Head of caudate nucleus (tissue), 42 donors: ENCODE measurements at regions not wholly inside any gene's neighbourhood (a gene's known extent, or its start where the extent isn't known, plus 50 kb on each side); places are given as distances from the start of the nearest gene placed in this dataset.
A peak's percentile ranks its signal among the peaks of the same experiment; 100 is the strongest.

Experiments used
- DNase-seq, 42 donors: peaks; one replicate each; pipeline versions ENCODE4 v3.0.0 to v3.0.0-alpha.2; 2020 to 2021; ENCODE audit warnings: mixed read lengths in 7 of 42
- intact Hi-C: fragments of 100-400 bp; cut with DNase I; formaldehyde crosslinking; loops from one replicate; pipeline ENCODE4 v1.15.0; 2022

DNA sequence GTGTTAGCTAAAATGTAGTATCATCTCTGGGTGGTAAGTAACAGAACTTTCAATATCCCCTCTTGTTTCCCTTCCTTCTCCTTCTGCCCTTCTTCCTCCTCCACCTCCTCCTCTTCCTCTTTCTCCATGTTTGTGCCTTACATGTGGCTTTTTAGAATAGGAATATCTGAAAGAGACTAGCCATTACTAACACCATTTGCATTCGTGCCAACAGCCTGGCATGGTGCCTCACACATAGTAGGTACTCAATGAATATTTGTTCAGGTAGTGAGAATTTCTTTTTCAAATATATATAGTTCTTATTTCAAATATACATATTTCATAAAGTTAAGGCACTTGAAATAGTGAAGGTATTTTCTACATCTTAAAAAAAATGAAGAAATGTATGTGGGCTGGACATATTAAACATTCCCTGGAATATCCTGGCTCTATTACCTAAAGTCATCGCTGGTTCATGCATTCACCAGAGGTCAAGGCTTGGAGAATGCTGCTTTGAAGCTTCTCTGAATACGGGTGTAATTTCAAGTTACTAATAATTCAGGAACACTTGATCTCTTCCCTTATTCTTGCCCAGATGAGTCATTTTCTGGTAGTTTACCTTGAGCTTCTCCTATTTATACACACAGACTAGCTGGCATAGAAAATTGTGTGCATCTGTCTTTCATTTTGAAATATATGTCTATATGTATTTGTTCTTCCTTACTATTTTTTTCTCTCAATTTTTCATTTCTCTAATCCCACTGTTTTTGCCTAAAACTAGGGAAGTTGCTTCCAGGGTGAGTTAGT lies 319.4 kb downstream of the TGFB2 start:
- intact Hi-C loops, result no loop called here
- DNase-seq, result no peak

DNA sequence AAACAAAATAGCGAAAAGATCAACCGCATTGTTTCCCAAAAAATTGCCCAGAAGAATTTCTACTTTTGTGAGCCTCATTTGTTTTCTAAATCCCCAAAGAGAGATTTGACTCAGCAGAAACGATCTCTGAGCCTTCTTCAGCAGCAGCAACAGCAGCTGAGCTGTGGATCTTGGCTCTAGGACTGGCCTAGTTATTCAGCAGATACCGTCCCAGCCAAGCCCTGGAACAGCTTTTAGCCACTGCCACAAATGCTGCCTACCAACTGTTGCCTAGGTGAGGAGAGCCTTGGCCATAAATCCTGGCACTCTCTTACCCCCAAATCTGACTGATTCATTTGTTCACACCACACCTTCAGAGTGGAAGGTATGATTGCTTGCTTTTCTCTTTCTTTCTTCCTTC lies 320.1 kb downstream of the TGFB2 start:
- DNase-seq, result peak in 34 of 42 donors; percentile 3 to 83 (median 40)
- intact Hi-C loops, result no loop called here

- intact Hi-C loops, result no loop called here
- DNase-seq, result no peak
Measured at GRCh38 chr1:218666263-218666662, 321.1 kb downstream of the TGFB2 start.

- intact Hi-C loops, result no loop called here
Measured at GRCh38 chr1:218667781-218668516, 322.8 kb downstream of the TGFB2 start.

DNA sequence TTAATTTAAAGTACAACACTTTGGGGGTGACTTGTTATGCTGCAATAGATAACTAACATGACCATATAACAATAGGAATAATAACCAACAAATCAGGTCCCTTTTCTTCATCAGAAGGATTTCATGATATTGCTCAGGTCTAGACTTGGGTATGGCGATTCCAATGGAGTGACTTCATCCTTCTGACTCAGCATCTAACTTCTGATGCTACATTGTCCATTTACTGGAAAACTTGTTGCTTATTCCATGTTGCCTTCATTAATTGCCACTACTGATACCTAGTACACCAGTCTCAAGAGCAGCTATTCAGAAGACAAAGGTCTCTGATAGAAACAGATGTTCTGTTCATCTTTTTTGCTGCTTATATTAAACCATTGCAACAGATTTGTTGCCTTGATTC lies 324.3 kb downstream of the TGFB2 start:
- no peak for DNase-seq
- intact Hi-C loops, result no loop called here

More at GRCh38 chr1:218667781-218668516, 322.8 kb downstream of the TGFB2 start:
- no peak for DNase-seq

DNA sequence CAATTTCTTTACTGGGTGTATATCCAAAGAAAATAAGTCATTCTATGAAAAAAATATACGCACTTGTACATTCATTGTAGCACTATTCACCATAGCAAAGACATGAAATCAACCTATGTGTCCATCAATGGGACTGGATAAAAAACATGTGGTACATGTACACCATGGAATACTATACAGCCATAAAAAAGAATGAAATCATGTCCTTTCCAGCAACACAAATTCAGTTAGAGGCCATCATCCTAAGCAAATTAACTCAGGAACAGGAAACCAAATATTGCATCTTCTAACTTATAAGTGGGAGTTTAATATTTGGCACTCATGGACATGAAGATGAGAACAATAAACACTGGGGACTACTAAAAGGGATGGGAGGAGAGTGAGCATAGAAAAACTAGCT lies 325.7 kb downstream of the TGFB2 start:
- intact Hi-C loops, result no loop called here
- DNase-seq, result no peak

DNA sequence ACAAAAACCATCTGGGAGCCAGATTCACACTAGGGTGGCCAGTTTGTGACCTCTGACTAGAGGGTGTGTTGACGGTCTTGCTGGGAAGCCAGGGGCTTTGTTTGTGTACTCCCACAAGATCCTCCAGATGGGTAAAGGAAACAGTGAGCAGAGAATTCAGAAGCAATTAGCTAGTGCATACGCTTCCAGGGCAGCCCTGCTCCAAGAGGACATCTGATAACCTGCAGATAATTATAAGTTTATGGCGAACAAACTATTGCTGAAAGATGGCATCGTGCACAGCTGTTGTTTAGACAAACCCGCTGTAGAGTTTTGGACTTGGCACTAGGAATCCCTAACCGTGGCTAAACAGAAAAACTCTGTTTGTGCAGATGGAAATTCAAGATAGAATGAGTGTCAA lies 326.4 kb downstream of the TGFB2 start:
- intact Hi-C loops, result no loop called here
- DNase-seq, result no peak

DNA sequence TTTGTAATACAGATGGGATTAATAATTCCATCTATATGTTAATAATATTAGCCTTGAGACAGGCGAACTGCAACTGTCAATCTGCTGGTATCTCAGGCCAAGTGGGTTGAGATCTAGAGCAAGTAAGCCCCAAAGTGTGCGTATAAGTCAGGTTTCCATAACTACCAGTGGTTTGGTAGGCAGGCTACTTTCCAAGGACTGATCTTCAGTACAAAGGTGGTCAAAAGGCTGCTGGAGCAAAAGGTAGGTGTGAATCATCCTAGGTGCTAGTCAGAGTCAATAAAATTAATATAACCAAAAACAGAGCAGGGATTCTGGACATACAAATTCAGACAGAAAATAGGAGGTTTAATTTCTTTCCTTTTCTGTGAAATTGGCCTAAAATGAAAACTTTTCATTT lies 328.0 kb downstream of the TGFB2 start:
- intact Hi-C loops, result no loop called here
- DNase-seq, result no peak

GRCh38 chr1:218674280-218674773 lies 329.2 kb downstream of the TGFB2 start:
- no peak for DNase-seq
- intact Hi-C loops, result no loop called here

DNA sequence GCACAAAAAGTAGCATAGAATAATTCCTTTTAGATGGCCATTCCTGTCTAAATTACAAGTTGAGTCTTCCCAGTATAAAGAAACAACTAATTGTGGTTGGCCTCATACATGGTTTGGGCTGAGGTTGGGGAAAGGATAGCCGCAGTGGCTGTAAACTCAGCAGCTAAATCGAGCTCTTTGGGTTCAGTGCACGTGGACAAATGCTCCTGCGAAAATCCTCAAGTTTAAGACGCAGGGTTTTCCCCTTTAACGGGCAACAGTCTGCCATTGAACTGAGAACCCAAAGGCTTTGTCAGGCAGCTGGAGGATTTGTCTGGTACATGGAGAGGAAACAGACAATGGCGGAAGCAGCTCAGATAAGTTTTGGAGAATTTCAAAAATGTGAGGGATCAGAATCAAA lies 331.9 kb downstream of the TGFB2 start:
- DNase-seq, result no peak
- intact Hi-C loops, result no loop called here

DNA sequence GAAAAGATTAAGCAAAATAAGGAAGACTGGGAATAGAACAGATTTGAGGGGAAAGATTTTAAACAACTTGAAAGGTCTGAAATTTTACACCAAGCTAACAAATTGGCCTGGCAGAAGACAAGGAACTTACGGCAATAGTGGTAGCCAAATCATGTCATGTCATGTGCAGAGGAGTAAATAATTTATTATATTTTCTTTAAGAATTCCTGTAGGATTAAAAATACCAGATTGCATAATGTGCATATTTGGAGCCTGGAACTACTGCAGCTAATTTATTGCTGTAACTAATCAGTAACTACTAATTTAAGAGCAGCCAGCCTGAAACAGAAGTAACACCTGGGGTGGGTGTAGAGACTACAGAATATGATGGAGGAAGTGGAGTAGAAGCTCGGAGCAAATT lies 334.3 kb downstream of the TGFB2 start:
- DNase-seq, result no peak
- intact Hi-C loops, result no loop called here

- no peak for DNase-seq
- intact Hi-C loops, result no loop called here
Measured at GRCh38 chr1:218679988-218680748, 335.0 kb downstream of the TGFB2 start.

DNA sequence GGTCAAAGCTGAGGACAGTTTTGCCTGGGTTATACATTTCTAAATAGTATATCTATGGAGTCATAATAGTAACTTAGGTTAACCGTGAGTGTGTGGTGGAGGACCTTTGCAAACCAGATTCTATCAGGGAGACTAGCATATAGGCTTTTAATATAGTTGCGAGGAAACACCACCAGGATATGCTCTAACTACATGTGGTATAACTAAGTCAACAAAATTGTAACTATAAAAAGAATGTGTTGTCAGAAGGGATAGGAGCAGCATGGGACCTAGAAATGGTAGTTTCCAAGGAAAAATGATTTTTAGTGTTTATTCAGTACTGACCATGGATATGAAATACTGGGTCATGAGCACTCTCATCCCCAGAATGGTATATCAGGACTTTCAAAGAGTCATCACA lies 338.1 kb downstream of the TGFB2 start:
- DNase-seq, result no peak

DNA sequence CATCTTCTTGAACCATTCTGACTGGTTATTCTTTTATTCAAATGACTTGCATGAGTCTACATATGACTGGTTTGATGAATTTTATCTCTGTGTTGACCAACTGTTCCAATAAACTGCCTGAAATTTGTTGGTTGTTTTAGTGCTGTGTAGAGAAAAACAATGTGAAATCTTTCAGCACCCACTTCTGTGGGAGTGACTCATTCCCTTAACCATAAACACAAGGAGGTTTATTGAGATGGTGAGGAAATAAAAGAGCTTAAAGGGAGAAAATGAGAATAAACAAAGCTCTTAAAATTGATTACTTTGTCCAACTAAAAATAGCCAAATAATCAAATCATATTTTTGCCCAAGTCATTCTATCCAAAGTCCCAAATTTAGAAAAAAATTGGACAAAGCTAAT lies 341.1 kb downstream of the TGFB2 start:
- DNase-seq, result no peak
- intact Hi-C loops, result no loop called here

More for the DNA sequence above, 338.1 kb downstream of the TGFB2 start:
- intact Hi-C loops, result no loop called here

DNA sequence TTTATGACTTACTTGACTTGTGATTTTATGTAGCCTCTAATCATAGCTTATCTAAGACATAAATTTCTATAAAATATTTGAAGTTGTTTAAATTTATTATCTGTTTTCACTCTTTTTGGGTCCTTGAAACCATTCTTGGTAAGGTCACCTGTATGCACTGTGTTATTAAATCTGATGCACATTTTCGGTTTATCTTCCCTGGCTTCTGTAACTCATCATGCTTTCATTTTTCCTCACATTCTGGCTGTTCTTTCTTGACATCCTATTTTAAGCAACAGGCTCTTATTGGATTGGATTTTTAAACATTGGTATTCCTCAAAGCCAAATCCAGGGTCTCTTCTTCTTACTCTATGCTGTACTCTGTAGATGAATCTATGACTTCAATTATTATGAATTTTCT lies 341.6 kb downstream of the TGFB2 start:
- intact Hi-C loops, result no loop called here
- DNase-seq, result no peak

GRCh38 chr1:218692808-218693207 lies 347.7 kb downstream of the TGFB2 start:
- intact Hi-C loops, result no loop called here
- no peak for DNase-seq

GRCh38 chr1:218693599-218693998 lies 348.5 kb downstream of the TGFB2 start:
- intact Hi-C loops, result no loop called here
- no peak for DNase-seq

- DNase-seq, result no peak
- intact Hi-C loops, result no loop called here
Measured at GRCh38 chr1:218694085-218694484, 348.9 kb downstream of the TGFB2 start.

- intact Hi-C loops, result no loop called here
Measured at GRCh38 chr1:218694636-218695035, 349.5 kb downstream of the TGFB2 start.

DNA sequence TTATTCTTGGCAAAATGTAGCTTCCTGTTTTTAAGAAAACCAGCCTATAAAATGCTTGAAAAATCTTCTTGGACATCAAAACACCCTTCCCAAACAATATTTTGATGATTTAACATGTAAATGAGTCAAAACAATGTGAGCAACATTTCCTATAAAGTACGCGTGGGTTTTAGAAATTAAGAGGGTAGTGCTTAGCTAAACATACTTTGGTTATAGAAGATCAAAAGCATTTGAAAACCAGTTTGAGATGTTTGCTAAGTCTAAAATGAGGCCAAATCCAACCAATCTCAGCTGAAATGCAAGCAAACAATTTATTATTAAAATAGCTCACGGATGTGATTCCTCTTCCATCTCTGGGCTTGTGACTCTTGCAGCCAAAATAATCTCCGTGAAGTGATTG lies 350.4 kb downstream of the TGFB2 start:
- DNase-seq, result no peak
- intact Hi-C loops, result no loop called here

More at GRCh38 chr1:218694636-218695035, 349.5 kb downstream of the TGFB2 start:
- DNase-seq, result no peak
